ENCODE measurements at regions not wholly inside any gene's neighbourhood (a gene's known extent, or its start where the extent isn't known, plus 50 kb on each side); places are given as distances from the start of the nearest gene placed in this dataset.

DNA sequence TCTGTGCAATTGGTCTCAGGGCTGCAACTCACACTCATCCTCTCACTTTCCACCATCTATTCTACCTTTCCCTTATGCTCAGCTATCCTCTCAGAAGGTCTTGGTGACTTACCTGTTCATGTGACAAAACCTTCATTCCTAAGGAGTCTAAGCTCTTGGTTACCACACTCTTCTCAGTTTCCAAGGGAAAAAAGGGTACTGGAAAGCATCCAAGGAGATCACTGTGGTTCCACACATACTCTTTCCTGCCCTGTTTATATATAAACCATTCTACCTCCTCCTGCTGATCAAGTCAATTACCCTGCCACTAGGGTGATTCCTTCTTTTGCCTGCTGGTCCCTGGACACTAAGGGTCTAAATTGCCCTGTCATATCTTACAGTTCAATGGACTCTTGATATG, 57.2 kb upstream of the MAML3 start:
- DNase-seq: no peak

DNA sequence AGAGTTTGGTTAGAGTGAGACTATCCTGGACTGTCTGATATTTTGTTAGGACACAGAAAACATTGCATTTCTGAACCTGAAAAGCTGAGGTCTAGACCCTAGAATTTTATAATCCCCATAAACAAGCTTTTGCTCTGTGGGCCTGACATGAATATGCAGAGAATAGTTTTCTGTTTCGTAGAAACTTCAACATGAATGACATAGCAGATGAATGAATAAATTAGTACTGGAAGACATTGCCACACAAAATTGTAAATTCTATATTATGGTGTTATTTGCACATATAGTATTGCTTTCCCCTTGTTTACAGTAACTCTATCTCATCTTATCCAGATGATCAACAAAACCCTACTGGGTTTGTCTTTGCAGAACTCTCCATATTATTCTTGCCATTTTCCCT, 54.9 kb upstream of the MAML3 start:
- no peak for DNase-seq

Measured in CD4-positive, alpha-beta T cell treated with Interleukin-4 for 4 hours (primary cell).